CD4-positive, CD25-positive, alpha-beta regulatory T cell (primary cell): ENCODE measurements at regions not wholly inside any gene's neighbourhood (a gene's known extent, or its start where the extent isn't known, plus 50 kb on each side); places are given as distances from the start of the nearest gene placed in this dataset.

Source experiments
- ATAC-seq, 2 donors: fragments of 150-1000 bp; cut with Tn5 transposase; one replicate each; pipeline ENCODE4 v1.10.0; 2021; ENCODE audit warnings: low read depth in 2 of 2, moderate number of reproducible peaks in 2 of 2, moderate library complexity in 1 of 2
- DNase-seq, 3 donors: peaks; one replicate each; pipeline versions ENCODE4 v3.0.0 to v3.0.0-alpha.2; 2012 to 2022; ENCODE audit warnings: mixed read lengths in 1 of 3
- H3K27ac ChIP-seq: one replicate; pipeline ENCODE4 v1.7.0; 2013; ENCODE audit warnings: mild to moderate bottlenecking, low read length; ENCODE audit not compliant: insufficient read depth, poor library complexity, severe bottlenecking
- H3K27me3 ChIP-seq: one replicate; pipeline ENCODE4 v1.7.0; 2013; ENCODE audit warnings: low read length; ENCODE audit not compliant: control insufficient read depth, insufficient read depth
- H3K36me3 ChIP-seq: one replicate; pipeline ENCODE4 v1.7.0; 2013; ENCODE audit warnings: mild to moderate bottlenecking, low read length, moderate library complexity; ENCODE audit not compliant: control insufficient read depth, insufficient read depth
- H3K4me1 ChIP-seq: 2 replicates; pipeline ENCODE4 v1.7.0; 2013; ENCODE audit warnings: mild to moderate bottlenecking, low read length; ENCODE audit not compliant: insufficient read depth, control insufficient read depth, poor library complexity, severe bottlenecking
- H3K4me3 ChIP-seq: one replicate; pipeline ENCODE4 v1.7.0; 2013; ENCODE audit warnings: low read depth, mild to moderate bottlenecking, low read length, moderate library complexity
- H3K9me3 ChIP-seq, 2 experiments: 1 replicate in 1 of 2; 2 replicates in 1 of 2; pipeline ENCODE4 v1.7.0; 2013; ENCODE audit warnings: low read length in 2 of 2, mild to moderate bottlenecking in 1 of 2, moderate library complexity in 1 of 2; ENCODE audit not compliant: control insufficient read depth in 2 of 2
- H3K27ac Mint-ChIP-seq, 3 donors: one replicate each; pipeline ENCODE4 v1.8.0; 2020 to 2022; ENCODE audit warnings: mild to moderate bottlenecking in 3 of 3, mixed read lengths in 3 of 3, moderate library complexity in 2 of 3
- H3K27me3 Mint-ChIP-seq: one replicate; pipeline ENCODE4 v1.8.0; 2022; ENCODE audit warnings: mild to moderate bottlenecking, mixed read lengths
- H3K36me3 Mint-ChIP-seq: one replicate; pipeline ENCODE4 v1.8.0; 2020; ENCODE audit warnings: mixed read lengths
- H3K4me1 Mint-ChIP-seq, 4 donors: one replicate each; pipeline ENCODE4 v1.8.0; 2020 to 2022; ENCODE audit warnings: mixed read lengths in 4 of 4, mild to moderate bottlenecking in 1 of 4
- H3K4me3 Mint-ChIP-seq, 4 donors: one replicate each; pipeline ENCODE4 v1.8.0; 2020 to 2022; ENCODE audit warnings: mild to moderate bottlenecking in 4 of 4, mixed read lengths in 4 of 4, moderate library complexity in 3 of 4
- H3K9me3 Mint-ChIP-seq, 7 donors: one replicate each; pipeline ENCODE4 v1.8.0; 2020 to 2022; ENCODE audit warnings: mixed read lengths in 7 of 7, mild to moderate bottlenecking in 3 of 7, moderate library complexity in 2 of 7

- H3K9me3 Mint-ChIP-seq = no peaks in the 10 kb centered on the region
Measured at GRCh38 chr10:131615150-131615549, 285.7 kb upstream of the PPP2R2D start.

GRCh38 chr10:131616040-131616439, 284.8 kb upstream of the PPP2R2D start:
- Mint-ChIP-seq H3K9me3 (no peaks in the 10 kb centered on the region), H3K4me3 (no peak overlapping the region), H3K27me3 (no peaks in the 10 kb centered on the region), H3K27ac (no peak overlapping the region), H3K36me3 (no peaks in the 10 kb centered on the region), H3K4me1 (no peaks in the 10 kb centered on the region)
- Histone ChIP-seq H3K9me3 (no peaks in the 10 kb centered on the region), H3K36me3 (no peaks in the 10 kb centered on the region), H3K4me3 (no peak overlapping the region), H3K4me1 (no peaks in the 10 kb centered on the region), H3K27me3 (no peaks in the 10 kb centered on the region), H3K27ac (no peak overlapping the region)
- DNase-seq (no peak), ATAC-seq (no peak)

More at GRCh38 chr10:131615150-131615549, 285.7 kb upstream of the PPP2R2D start:
- Histone ChIP-seq H3K27me3 (no peaks in the 10 kb centered on the region), H3K9me3 (no peaks in the 10 kb centered on the region), H3K4me1 (no peaks in the 10 kb centered on the region), H3K27ac (no peak overlapping the region), H3K36me3 (no peaks in the 10 kb centered on the region), H3K4me3 (no peak overlapping the region)
- H3K36me3 Mint-ChIP-seq = no peaks in the 10 kb centered on the region
- H3K27me3 Mint-ChIP-seq = no peaks in the 10 kb centered on the region
- H3K4me3 Mint-ChIP-seq = no peak overlapping the region
- DNase-seq (no peak), ATAC-seq (no peak)
- no peak overlapping the region for H3K27ac Mint-ChIP-seq
- no peaks in the 10 kb centered on the region for H3K4me1 Mint-ChIP-seq

GRCh38 chr10:131617113-131617858, 283.5 kb upstream of the PPP2R2D start:
- ATAC-seq (no peak), DNase-seq (no peak)
- Mint-ChIP-seq H3K4me3 (no peak overlapping the region), H3K27me3 (no peaks in the 10 kb centered on the region), H3K4me1 (no peaks in the 10 kb centered on the region), H3K36me3 (no peaks in the 10 kb centered on the region), H3K9me3 (no peaks in the 10 kb centered on the region), H3K27ac (no peak overlapping the region)
- H3K4me1 ChIP-seq = no peaks in the 10 kb centered on the region
- H3K9me3 ChIP-seq = no peaks in the 10 kb centered on the region
- H3K27ac ChIP-seq = no peak overlapping the region
- H3K4me3 ChIP-seq = no peak overlapping the region
- no peaks in the 10 kb centered on the region for H3K36me3 ChIP-seq
- H3K27me3 ChIP-seq = no peaks in the 10 kb centered on the region

GRCh38 chr10:131618587-131619267, 282.1 kb upstream of the PPP2R2D start:
- Mint-ChIP-seq H3K36me3 (no peaks in the 10 kb centered on the region), H3K4me1 (no peaks in the 10 kb centered on the region), H3K4me3 (no peak overlapping the region), H3K27me3 (no peaks in the 10 kb centered on the region), H3K9me3 (no peaks in the 10 kb centered on the region), H3K27ac (no peak overlapping the region)
- Histone ChIP-seq H3K4me1 (no peaks in the 10 kb centered on the region), H3K4me3 (no peak overlapping the region), H3K9me3 (no peaks in the 10 kb centered on the region), H3K27ac (no peak overlapping the region), H3K36me3 (no peaks in the 10 kb centered on the region), H3K27me3 (no peaks in the 10 kb centered on the region)
- DNase-seq (no peak), ATAC-seq (no peak)

- Histone ChIP-seq H3K27ac (no peak overlapping the region), H3K27me3 (no peaks in the 10 kb centered on the region), H3K4me1 (no peaks in the 10 kb centered on the region), H3K36me3 (no peaks in the 10 kb centered on the region), H3K4me3 (no peak overlapping the region), H3K9me3 (no peaks in the 10 kb centered on the region)
- ATAC-seq (no peak), DNase-seq (no peak)
- H3K27ac Mint-ChIP-seq = no peak overlapping the region
- no peaks in the 10 kb centered on the region for H3K27me3 Mint-ChIP-seq
- no peaks in the 10 kb centered on the region for H3K36me3 Mint-ChIP-seq
- H3K4me3 Mint-ChIP-seq = no peak overlapping the region
- no peaks in the 10 kb centered on the region for H3K4me1 Mint-ChIP-seq
- H3K9me3 Mint-ChIP-seq = no peaks in the 10 kb centered on the region
Measured at GRCh38 chr10:131620314-131620713, 280.5 kb upstream of the PPP2R2D start.

- Mint-ChIP-seq H3K4me1 (no peaks in the 10 kb centered on the region), H3K9me3 (no peaks in the 10 kb centered on the region), H3K4me3 (no peak overlapping the region), H3K27ac (no peak overlapping the region), H3K36me3 (no peaks in the 10 kb centered on the region), H3K27me3 (no peaks in the 10 kb centered on the region)
- Histone ChIP-seq H3K4me3 (no peak overlapping the region), H3K27ac (no peak overlapping the region), H3K36me3 (no peaks in the 10 kb centered on the region), H3K4me1 (no peaks in the 10 kb centered on the region), H3K27me3 (no peaks in the 10 kb centered on the region), H3K9me3 (no peaks in the 10 kb centered on the region)
- ATAC-seq (no peak), DNase-seq (no peak)
Measured at GRCh38 chr10:131620904-131621303, 279.9 kb upstream of the PPP2R2D start.

GRCh38 chr10:131621784-131622624, 278.8 kb upstream of the PPP2R2D start:
- Histone ChIP-seq H3K27me3 (no peaks in the 10 kb centered on the region), H3K4me3 (no peak overlapping the region), H3K27ac (no peak overlapping the region), H3K36me3 (no peaks in the 10 kb centered on the region), H3K9me3 (no peaks in the 10 kb centered on the region), H3K4me1 (no peaks in the 10 kb centered on the region)
- ATAC-seq (no peak), DNase-seq (no peak)
- H3K27ac Mint-ChIP-seq = no peak overlapping the region
- H3K27me3 Mint-ChIP-seq = no peaks in the 10 kb centered on the region
- no peaks in the 10 kb centered on the region for H3K9me3 Mint-ChIP-seq
- no peaks in the 10 kb centered on the region for H3K36me3 Mint-ChIP-seq
- no peaks in the 10 kb centered on the region for H3K4me1 Mint-ChIP-seq
- no peak overlapping the region for H3K4me3 Mint-ChIP-seq
